Panc1 (cell line): ENCODE measurements at regions not wholly inside any gene's neighbourhood (a gene's known extent, or its start where the extent isn't known, plus 50 kb on each side); places are given as distances from the start of the nearest gene placed in this dataset.

Source experiments
- POLR2AphosphoS5 ChIP-seq: IDR thresholded peaks from 2 replicates; pipeline ENCODE4 v1.6.1; 2012; ENCODE audit warnings: mild to moderate bottlenecking, low read depth, low read length, moderate library complexity
- TF ChIP-seq, protein P1 (sequence below): fragments of 450-650 bp; IDR thresholded peaks from 2 replicates; pipeline ENCODE4 v1.5.1; 2017; ENCODE audit warnings: mild to moderate bottlenecking

DNA sequence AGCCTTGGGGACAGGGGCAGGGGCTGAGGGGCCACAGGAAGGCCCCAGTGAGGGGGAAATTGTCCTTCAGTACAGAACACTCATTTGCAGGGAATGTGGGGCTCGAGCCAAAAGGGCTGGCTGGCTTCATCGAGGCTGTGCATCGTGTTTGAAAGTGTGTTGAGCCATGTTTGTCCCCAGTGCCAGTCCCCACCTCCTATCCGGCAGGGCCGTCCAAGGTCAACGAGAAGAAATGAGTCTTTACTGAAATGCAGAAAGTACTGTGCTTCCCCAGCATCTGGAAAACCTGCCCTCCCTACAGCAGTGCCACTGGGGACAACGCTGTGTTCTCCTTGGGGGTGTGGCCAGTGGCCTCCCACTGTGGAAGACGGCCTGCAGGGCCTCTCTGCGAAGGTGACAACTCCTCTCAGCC, 214.1 kb downstream of the KLF6 start:
- no peak for TF ChIP-seq POLR2AphosphoS5
- TF ChIP-seq, protein P1, sequence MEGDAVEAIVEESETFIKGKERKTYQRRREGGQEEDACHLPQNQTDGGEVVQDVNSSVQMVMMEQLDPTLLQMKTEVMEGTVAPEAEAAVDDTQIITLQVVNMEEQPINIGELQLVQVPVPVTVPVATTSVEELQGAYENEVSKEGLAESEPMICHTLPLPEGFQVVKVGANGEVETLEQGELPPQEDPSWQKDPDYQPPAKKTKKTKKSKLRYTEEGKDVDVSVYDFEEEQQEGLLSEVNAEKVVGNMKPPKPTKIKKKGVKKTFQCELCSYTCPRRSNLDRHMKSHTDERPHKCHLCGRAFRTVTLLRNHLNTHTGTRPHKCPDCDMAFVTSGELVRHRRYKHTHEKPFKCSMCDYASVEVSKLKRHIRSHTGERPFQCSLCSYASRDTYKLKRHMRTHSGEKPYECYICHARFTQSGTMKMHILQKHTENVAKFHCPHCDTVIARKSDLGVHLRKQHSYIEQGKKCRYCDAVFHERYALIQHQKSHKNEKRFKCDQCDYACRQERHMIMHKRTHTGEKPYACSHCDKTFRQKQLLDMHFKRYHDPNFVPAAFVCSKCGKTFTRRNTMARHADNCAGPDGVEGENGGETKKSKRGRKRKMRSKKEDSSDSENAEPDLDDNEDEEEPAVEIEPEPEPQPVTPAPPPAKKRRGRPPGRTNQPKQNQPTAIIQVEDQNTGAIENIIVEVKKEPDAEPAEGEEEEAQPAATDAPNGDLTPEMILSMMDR: no peak
